Right forelimb (tissue), 1 donor: ENCODE measurements at regions not wholly inside any gene's neighbourhood (a gene's known extent, or its start where the extent isn't known, plus 50 kb on each side); places are given as distances from the start of the nearest gene placed in this dataset.

ENCODE experiments used
- DNase-seq: peaks from one replicate; pipeline ENCODE4 v3.0.0-alpha.2; 2018

- no peak for DNase-seq
Measured at GRCh38 chr20:21653628-21654027, 51.8 kb upstream of the PAX1 start.

GRCh38 chr20:21643417-21643816, 62.0 kb upstream of the PAX1 start:
- no peak for DNase-seq

GRCh38 chr20:21640556-21640955, 64.9 kb upstream of the PAX1 start:
- no peak for DNase-seq

- DNase-seq, result no peak
Measured at GRCh38 chr20:21633829-21634228, 71.6 kb upstream of the PAX1 start.

GRCh38 chr20:21632735-21633053, 72.8 kb upstream of the PAX1 start:
- no peak for DNase-seq

- no peak for DNase-seq
Measured at GRCh38 chr20:21632031-21632734, 73.3 kb upstream of the PAX1 start.

- no peak for DNase-seq
Measured at GRCh38 chr20:21628800-21629199, 76.7 kb upstream of the PAX1 start.

GRCh38 chr20:21623781-21624094, 81.7 kb upstream of the PAX1 start:
- no peak for DNase-seq

- DNase-seq, result no peak
Measured at GRCh38 chr20:21623074-21623780, 82.2 kb upstream of the PAX1 start.

GRCh38 chr20:21622097-21622857, 83.2 kb upstream of the PAX1 start:
- no peak for DNase-seq

GRCh38 chr20:21618759-21619416, 86.6 kb upstream of the PAX1 start:
- DNase-seq, result no peak

GRCh38 chr20:21615617-21616080, 89.8 kb upstream of the PAX1 start:
- peak; percentile 67 for DNase-seq

- DNase-seq, result no peak
Measured at GRCh38 chr20:21614980-21615379, 90.5 kb upstream of the PAX1 start.

- no peak for DNase-seq
Measured at GRCh38 chr20:21613512-21613911, 92.0 kb upstream of the PAX1 start.

- DNase-seq, result no peak
Measured at GRCh38 chr20:21609981-21610380, 95.5 kb upstream of the PAX1 start.

- no peak for DNase-seq
Measured at GRCh38 chr20:21609221-21609620, 95.4 kb upstream of the NKX2-2 start.

GRCh38 chr20:21608777-21609176, 94.9 kb upstream of the NKX2-2 start:
- no peak for DNase-seq

GRCh38 chr20:21607971-21608725, 94.3 kb upstream of the NKX2-2 start:
- no peak for DNase-seq

- DNase-seq, result no peak
Measured at GRCh38 chr20:21601799-21602198, 87.9 kb upstream of the NKX2-2 start.

GRCh38 chr20:21586682-21587081, 72.8 kb upstream of the NKX2-2 start:
- DNase-seq, result no peak

- DNase-seq, result no peak
Measured at GRCh38 chr20:21583486-21584168, 69.8 kb upstream of the NKX2-2 start.

GRCh38 chr20:21577551-21577950, 63.7 kb upstream of the NKX2-2 start:
- DNase-seq, result no peak
